H9 (cell line): ENCODE measurements at regions not wholly inside any gene's neighbourhood (a gene's known extent, or its start where the extent isn't known, plus 50 kb on each side); places are given as distances from the start of the nearest gene placed in this dataset.

Experiments used
- DNase-seq: peaks from one replicate; pipeline ENCODE4 v3.0.0-alpha.2; 2017
- H2AFZ ChIP-seq: one replicate; pipeline ENCODE4 v1.6.1; 2013; ENCODE audit warnings: mild to moderate bottlenecking, low read length, control low read depth, moderate library complexity
- H2AK5ac ChIP-seq: 2 replicates; pipeline ENCODE4 v1.6.1; 2013; ENCODE audit warnings: low read length, control low read depth, mixed read lengths; ENCODE audit not compliant: insufficient read length
- H2BK120ac ChIP-seq: one replicate; pipeline ENCODE4 v1.6.1; 2013; ENCODE audit warnings: low read depth, mild to moderate bottlenecking, low read length, control low read depth, inconsistent platforms; ENCODE audit not compliant: poor library complexity, severe bottlenecking
- H2BK12ac ChIP-seq: 2 replicates; pipeline ENCODE4 v1.6.1; 2013; ENCODE audit warnings: low read length, control low read depth, mixed read lengths, low read depth; ENCODE audit not compliant: insufficient read length
- H2BK15ac ChIP-seq: 2 replicates; pipeline ENCODE4 v1.6.1; 2013; ENCODE audit warnings: low read depth, low read length, control low read depth
- H2BK20ac ChIP-seq: one replicate; pipeline ENCODE4 v1.6.1; 2013; ENCODE audit warnings: low read depth, mild to moderate bottlenecking, low read length, control low read depth, inconsistent platforms; ENCODE audit not compliant: poor library complexity, severe bottlenecking
- H2BK5ac ChIP-seq: 2 replicates; pipeline ENCODE4 v1.6.1; 2013; ENCODE audit warnings: low read length, control low read depth, mixed read lengths; ENCODE audit not compliant: insufficient read length
- H3K14ac ChIP-seq: 2 replicates; pipeline ENCODE4 v1.6.1; 2013; ENCODE audit warnings: low read length, control low read depth; ENCODE audit not compliant: insufficient read depth
- H3K18ac ChIP-seq: 2 replicates; pipeline ENCODE4 v1.6.1; 2013; ENCODE audit warnings: low read depth, mild to moderate bottlenecking, mixed read lengths, low read length, control low read depth; ENCODE audit not compliant: insufficient read length
- H3K23ac ChIP-seq: 2 replicates; pipeline ENCODE4 v1.6.1; 2013; ENCODE audit warnings: low read length, control low read depth, mixed read lengths, low read depth; ENCODE audit not compliant: insufficient read length
- H3K23me2 ChIP-seq: 2 replicates; pipeline ENCODE4 v1.6.1; 2013; ENCODE audit warnings: low read depth, mild to moderate bottlenecking, mixed read lengths, low read length, control low read depth; ENCODE audit not compliant: insufficient read length, poor library complexity, severe bottlenecking
- H3K27ac ChIP-seq: 2 replicates; pipeline ENCODE4 v1.5.1; 2013; ENCODE audit warnings: low read length, control low read depth, mixed read lengths, low read depth; ENCODE audit not compliant: insufficient read length
- H3K27me3 ChIP-seq: 2 replicates; pipeline ENCODE4 v1.6.1; 2013; ENCODE audit warnings: low read length, control low read depth, inconsistent platforms; ENCODE audit not compliant: insufficient read depth
- H3K4ac ChIP-seq: 2 replicates; pipeline ENCODE4 v1.6.1; 2013; ENCODE audit warnings: low read depth, mild to moderate bottlenecking, control low read depth, inconsistent platforms, low read length, moderate library complexity
- H3K4me1 ChIP-seq: 2 replicates; pipeline ENCODE4 v1.6.1; 2013; ENCODE audit warnings: low read length, control low read depth, inconsistent platforms; ENCODE audit not compliant: insufficient read depth
- H3K4me2 ChIP-seq: 2 replicates; pipeline ENCODE4 v1.6.1; 2013; ENCODE audit warnings: low read length, control low read depth, mixed read lengths; ENCODE audit not compliant: insufficient read length, insufficient read depth
- H3K56ac ChIP-seq: 2 replicates; pipeline ENCODE4 v1.6.1; 2013; ENCODE audit warnings: low read depth, mild to moderate bottlenecking, mixed read lengths, low read length, control low read depth; ENCODE audit not compliant: insufficient read length
- H3K79me1 ChIP-seq: 2 replicates; pipeline ENCODE4 v1.6.1; 2013; ENCODE audit warnings: low read depth, mild to moderate bottlenecking, moderate library complexity, low read length, control low read depth, inconsistent platforms; ENCODE audit not compliant: insufficient read depth, poor library complexity, severe bottlenecking
- H3K79me2 ChIP-seq: 2 replicates; pipeline ENCODE4 v1.6.1; 2013; ENCODE audit warnings: low read length, control low read depth, inconsistent platforms; ENCODE audit not compliant: insufficient read depth
- H3K9ac ChIP-seq: 2 replicates; pipeline ENCODE4 v1.6.1; 2013; ENCODE audit warnings: low read length, control low read depth, mixed read lengths; ENCODE audit not compliant: insufficient read length; ENCODE audit errors: extremely low read depth
- H3K9me3 ChIP-seq: one replicate; pipeline ENCODE4 v1.6.1; 2013; ENCODE audit warnings: low read depth, low read length, inconsistent platforms; ENCODE audit not compliant: control insufficient read depth
- H3T11ph ChIP-seq: one replicate; pipeline ENCODE4 v1.6.1; 2013; ENCODE audit warnings: mild to moderate bottlenecking, low read length, control low read depth, inconsistent platforms
- H4K20me1 ChIP-seq: one replicate; pipeline ENCODE4 v1.6.1; 2013; ENCODE audit not compliant: control insufficient read depth, insufficient read length, insufficient read depth
- H4K5ac ChIP-seq: 2 replicates; pipeline ENCODE4 v1.6.1; 2013; ENCODE audit warnings: low read depth, mild to moderate bottlenecking, mixed read lengths, low read length, control low read depth; ENCODE audit not compliant: insufficient read length
- H4K8ac ChIP-seq: replicated peaks from 2 replicates; pipeline ENCODE4 v1.6.1; 2013; ENCODE audit warnings: low read length, control low read depth, mixed read lengths, low read depth; ENCODE audit not compliant: insufficient read length
- H4K91ac ChIP-seq: 2 replicates; pipeline ENCODE4 v1.6.1; 2013; ENCODE audit warnings: low read depth, mild to moderate bottlenecking, moderate library complexity, mixed read lengths, low read length, control low read depth; ENCODE audit not compliant: insufficient read length
- H3K27ac Mint-ChIP-seq, 3 experiments: 2 replicates in 2 of 3; 3 replicates in 1 of 3; pipeline ENCODE4 v1.8.0; 2020 to 2021; ENCODE audit warnings: mixed read lengths in 3 of 3, mild to moderate bottlenecking in 1 of 3, moderate library complexity in 1 of 3
- H3K27me3 Mint-ChIP-seq: 2 replicates; pipeline ENCODE4 v1.8.0; 2021; ENCODE audit warnings: low read depth, mild to moderate bottlenecking, moderate library complexity, mixed read lengths
- H3K36me3 Mint-ChIP-seq, 3 experiments: 2 replicates in 2 of 3; 3 replicates in 1 of 3; pipeline ENCODE4 v1.8.0; 2020 to 2021; ENCODE audit warnings: low read depth in 3 of 3, mixed read lengths in 3 of 3; ENCODE audit not compliant: insufficient read depth in 1 of 3
- H3K4me1 Mint-ChIP-seq, 2 experiments: 2 replicates each; pipeline ENCODE4 v1.8.0; 2020; ENCODE audit warnings: mixed read lengths in 2 of 2
- H3K4me3 Mint-ChIP-seq, 2 experiments: 2 replicates in 1 of 2; 3 replicates in 1 of 2; pipeline ENCODE4 v1.8.0; 2020 to 2021; ENCODE audit warnings: mild to moderate bottlenecking in 2 of 2, mixed read lengths in 2 of 2, moderate library complexity in 1 of 2
- H3K9me3 Mint-ChIP-seq, 2 experiments: 2 replicates in 1 of 2; 3 replicates in 1 of 2; pipeline ENCODE4 v1.8.0; 2020; ENCODE audit warnings: mild to moderate bottlenecking in 2 of 2, mixed read lengths in 2 of 2, moderate library complexity in 1 of 2
- CTCF ChIP-seq: fragments of 200-600 bp; sonication (generic); conservative IDR thresholded peaks from 3 replicates; pipeline ENCODE4 v1.8.0; 2021; ENCODE audit warnings: antibody characterized with exemption, mild to moderate bottlenecking
- WGBS: extraction: QIAGEN DNeasy Blood & Tissue Kit; methylation state at CpG from one replicate; pipeline ENCODE4 v1.1.7; 2013; ENCODE audit warnings: missing lambda C conversion rate, low lambda C conversion rate, mixed read lengths; ENCODE audit not compliant: insufficient read length; ENCODE audit errors: extremely low coverage; 5-methylcytosine and 5-hydroxymethylcytosine counted together

GRCh38 chr3:180316321-180316720, 279.6 kb upstream of the PEX5L start:
- no peak overlapping the region for H2AFZ ChIP-seq
- H2BK5ac ChIP-seq: no peak overlapping the region
- no peak overlapping the region for H3K56ac ChIP-seq

More at GRCh38 chr3:180316321-180316720, 279.6 kb upstream of the PEX5L start:
- no peaks in the 10 kb centered on the region for H3K27me3 ChIP-seq
- no peak overlapping the region for H2BK120ac ChIP-seq
- H3T11ph ChIP-seq: no peak overlapping the region
- H3K23me2 ChIP-seq: no peaks in the 10 kb centered on the region
- no peak overlapping the region for H3K23ac ChIP-seq
- H4K91ac ChIP-seq: no peak overlapping the region
- WGBS: no CpG with 5 or more reads among the region's 2 CpGs
- H3K14ac ChIP-seq: no peak overlapping the region
- H3K9ac ChIP-seq: no peak overlapping the region
- Mint-ChIP-seq H3K4me3 (no peak overlapping the region), H3K27ac (no peak overlapping the region), H3K9me3 (no peaks in the 10 kb centered on the region), H3K4me1 (no peaks in the 10 kb centered on the region), H3K27me3 (no peaks in the 10 kb centered on the region), H3K36me3 (no peaks in the 10 kb centered on the region)
- no peaks in the 10 kb centered on the region; the same call in 1 of the 2 replicates for H3K4me1 ChIP-seq
- DNase-seq: no peak
- H2AK5ac ChIP-seq: no peak overlapping the region
- H3K27ac ChIP-seq: no peak overlapping the region
- no peak overlapping the region for H3K4me2 ChIP-seq
- no peak overlapping the region for H2BK15ac ChIP-seq
- no peak overlapping the region for H2BK12ac ChIP-seq
- no peaks in the 10 kb centered on the region for H3K9me3 ChIP-seq
- H3K79me2 ChIP-seq: no peaks in the 10 kb centered on the region
- H3K79me1 ChIP-seq: no peaks in the 10 kb centered on the region
- TF ChIP-seq CTCF: no peak
- no peak overlapping the region for H3K4ac ChIP-seq
- no peak overlapping the region for H2BK20ac ChIP-seq
- H3K18ac ChIP-seq: no peak overlapping the region
- H4K5ac ChIP-seq: no peak overlapping the region
- no peaks in the 10 kb centered on the region for H4K20me1 ChIP-seq
- no peak overlapping the region for H4K8ac ChIP-seq
